Suprapubic skin (tissue), 4 donors: ENCODE measurements at regions not wholly inside any gene's neighbourhood (a gene's known extent, or its start where the extent isn't known, plus 50 kb on each side); places are given as distances from the start of the nearest gene placed in this dataset.

ENCODE experiments used
- EP300 ChIP-seq: sonication (generic); formaldehyde crosslinking; IDR thresholded peaks from one replicate; pipeline ENCODE4 v1.6.1; 2017; ENCODE audit warnings: antibody characterized with exemption
- POLR2A ChIP-seq, 2 donors: fragments of 450-650 bp; IDR thresholded peaks; one replicate each; pipeline ENCODE4 v1.6.1; 2017; ENCODE audit warnings: antibody characterized with exemption in 2 of 2, mild to moderate bottlenecking in 2 of 2, moderate library complexity in 2 of 2
- POLR2AphosphoS5 ChIP-seq, 3 donors: sonication (generic); formaldehyde crosslinking; IDR thresholded peaks; one replicate each; pipeline ENCODE4 v1.6.1; 2017; ENCODE audit warnings: antibody characterized with exemption in 3 of 3
- TF ChIP-seq, protein P1 (sequence below), 2 donors: fragments of 200-600 bp in 1 of 2; fragments of 450-650 bp in 1 of 2; sonication (generic) in 1 of 2; IDR thresholded peaks; one replicate each; pipeline ENCODE4 v1.5.1; 2016 to 2019; ENCODE audit warnings: antibody characterized with exemption in 2 of 2, mild to moderate bottlenecking in 1 of 2, moderate library complexity in 1 of 2

- TF ChIP-seq POLR2A (IDR thresholded peaks at IDR 0.05) (no peak), EP300 (no peak), POLR2AphosphoS5 (IDR thresholded peaks at IDR 0.05) (no peak)
- TF ChIP-seq, protein P1, sequence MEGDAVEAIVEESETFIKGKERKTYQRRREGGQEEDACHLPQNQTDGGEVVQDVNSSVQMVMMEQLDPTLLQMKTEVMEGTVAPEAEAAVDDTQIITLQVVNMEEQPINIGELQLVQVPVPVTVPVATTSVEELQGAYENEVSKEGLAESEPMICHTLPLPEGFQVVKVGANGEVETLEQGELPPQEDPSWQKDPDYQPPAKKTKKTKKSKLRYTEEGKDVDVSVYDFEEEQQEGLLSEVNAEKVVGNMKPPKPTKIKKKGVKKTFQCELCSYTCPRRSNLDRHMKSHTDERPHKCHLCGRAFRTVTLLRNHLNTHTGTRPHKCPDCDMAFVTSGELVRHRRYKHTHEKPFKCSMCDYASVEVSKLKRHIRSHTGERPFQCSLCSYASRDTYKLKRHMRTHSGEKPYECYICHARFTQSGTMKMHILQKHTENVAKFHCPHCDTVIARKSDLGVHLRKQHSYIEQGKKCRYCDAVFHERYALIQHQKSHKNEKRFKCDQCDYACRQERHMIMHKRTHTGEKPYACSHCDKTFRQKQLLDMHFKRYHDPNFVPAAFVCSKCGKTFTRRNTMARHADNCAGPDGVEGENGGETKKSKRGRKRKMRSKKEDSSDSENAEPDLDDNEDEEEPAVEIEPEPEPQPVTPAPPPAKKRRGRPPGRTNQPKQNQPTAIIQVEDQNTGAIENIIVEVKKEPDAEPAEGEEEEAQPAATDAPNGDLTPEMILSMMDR (IDR thresholded peaks at IDR 0.05), result no peak
These were observed 270.6 kb upstream of the RGPD4 start for GRCh38 chr2:107556038-107556627.
